IMR-90 (cell line): ENCODE measurements at regions not wholly inside any gene's neighbourhood (a gene's known extent, or its start where the extent isn't known, plus 50 kb on each side); places are given as distances from the start of the nearest gene placed in this dataset.

ENCODE experiments used
- ATAC-seq: fragments of 200-7000 bp; cut with Tn5 transposase; 2 replicates; pipeline ENCODE4 v1.9.1; 2020; ENCODE audit warnings: low read depth, mild to moderate bottlenecking, moderate library complexity
- BruUV-seq: library from RNA; stranded (reverse); fragments of 400-500 nt; replicated peaks from 2 replicates; lab custom pipeline; 2021; lab: Mats Ljungman, UMichigan
- CTCF ChIA-PET: fragments of 300-600 bp; formaldehyde crosslinking; extraction: SDS; loops from one replicate; lab custom pipeline; 2021; ENCODE audit warnings: antibody characterized with exemption; lab: Yijun Ruan, JAX
- POLR2A ChIA-PET: fragments of 300-600 bp; sonication (Branson Sonifier 250); formaldehyde crosslinking; loops from one replicate; lab custom pipeline; 2022; ENCODE audit warnings: antibody characterized with exemption; ENCODE audit not compliant: unreplicated experiment; lab: Charles Lee
- DNase-seq: peaks from one replicate; pipeline ENCODE4 v3.0.0; 2013
- H2AFZ ChIP-seq: replicated peaks from 2 replicates; pipeline ENCODE3; 2013; ENCODE audit warnings: low read length, mild to moderate bottlenecking; ENCODE audit not compliant: poor library complexity
- H2AK5ac ChIP-seq: 2 replicates; pipeline ENCODE4 v1.6.1; 2013; ENCODE audit warnings: low read depth, low read length, inconsistent platforms
- H2AK9ac ChIP-seq: replicated peaks from 2 replicates; pipeline ENCODE3; 2013; ENCODE audit warnings: mild to moderate bottlenecking, low read depth, low read length, moderate library complexity; ENCODE audit not compliant: poor library complexity
- H2BK120ac ChIP-seq: 2 replicates; pipeline ENCODE4 v1.6.1; 2013; ENCODE audit warnings: low read depth, low read length, inconsistent platforms
- H2BK15ac ChIP-seq: 3 replicates; pipeline ENCODE4 v1.6.1; 2013; ENCODE audit warnings: low read depth, low read length, inconsistent platforms
- H2BK20ac ChIP-seq: 2 replicates; pipeline ENCODE4 v1.6.1; 2013; ENCODE audit warnings: low read depth, mild to moderate bottlenecking, inconsistent platforms, low read length, moderate library complexity
- H2BK5ac ChIP-seq: 2 replicates; pipeline ENCODE4 v1.6.1; 2013; ENCODE audit warnings: mild to moderate bottlenecking, low read depth, low read length, inconsistent platforms; ENCODE audit not compliant: poor library complexity, severe bottlenecking
- H3K14ac ChIP-seq: replicated peaks from 2 replicates; pipeline ENCODE4 v1.6.1; 2013; ENCODE audit warnings: low read depth, low read length, inconsistent platforms
- H3K18ac ChIP-seq: 2 replicates; pipeline ENCODE4 v1.6.1; 2013; ENCODE audit warnings: low read depth, low read length, control low read depth
- H3K23ac ChIP-seq: 2 replicates; pipeline ENCODE4 v1.6.1; 2013; ENCODE audit warnings: low read depth, low read length, inconsistent platforms
- H3K27ac ChIP-seq: 2 replicates; pipeline ENCODE4 v1.5.1; 2013; ENCODE audit warnings: mild to moderate bottlenecking, control low read depth, low read length; ENCODE audit not compliant: insufficient read depth
- H3K27me3 ChIP-seq: 2 replicates; pipeline ENCODE4 v1.6.1; 2013; ENCODE audit warnings: low read length; ENCODE audit not compliant: control insufficient read depth, insufficient read depth
- H3K36me3 ChIP-seq: 2 replicates; pipeline ENCODE4 v1.6.1; 2013; ENCODE audit warnings: low read length, mixed read lengths; ENCODE audit not compliant: control insufficient read depth, insufficient read depth
- H3K4ac ChIP-seq: 2 replicates; pipeline ENCODE4 v1.6.1; 2013; ENCODE audit warnings: low read depth, low read length, inconsistent platforms
- H3K4me1 ChIP-seq: 2 replicates; pipeline ENCODE4 v1.6.1; 2013; ENCODE audit warnings: low read length, mixed read lengths; ENCODE audit not compliant: control insufficient read depth, insufficient read depth
- H3K4me2 ChIP-seq: 2 replicates; pipeline ENCODE4 v1.6.1; 2013; ENCODE audit warnings: low read depth, mild to moderate bottlenecking, control low read depth, low read length, moderate library complexity
- H3K4me3 ChIP-seq: 2 replicates; pipeline ENCODE4 v1.5.1; 2013; ENCODE audit warnings: low read depth, mild to moderate bottlenecking, control low read depth, low read length, moderate library complexity; ENCODE audit not compliant: insufficient read depth
- H3K56ac ChIP-seq: 2 replicates; pipeline ENCODE4 v1.6.1; 2013; ENCODE audit warnings: low read length, inconsistent platforms; ENCODE audit not compliant: insufficient read depth; ENCODE audit errors: extremely low read depth
- H3K79me1 ChIP-seq, 2 experiments: 2 replicates each; pipeline ENCODE4 v1.6.1; 2013; ENCODE audit warnings: low read length in 2 of 2, inconsistent platforms in 1 of 2, low read depth in 1 of 2
- H3K9ac ChIP-seq: 2 replicates; pipeline ENCODE4 v1.6.1; 2013; ENCODE audit warnings: low read depth, low read length, control low read depth
- H3K9me1 ChIP-seq: 2 replicates; pipeline ENCODE4 v1.6.1; 2013; ENCODE audit warnings: low read length, inconsistent platforms; ENCODE audit not compliant: insufficient read depth
- H3K9me3 ChIP-seq: 2 replicates; pipeline ENCODE4 v1.6.1; 2013; ENCODE audit warnings: low read length; ENCODE audit not compliant: control insufficient read depth, insufficient read depth
- H4K20me1 ChIP-seq: 2 replicates; pipeline ENCODE4 v1.6.1; 2013; ENCODE audit warnings: low read length, inconsistent platforms; ENCODE audit not compliant: insufficient read depth
- H4K5ac ChIP-seq: 2 replicates; pipeline ENCODE4 v1.6.1; 2013; ENCODE audit warnings: mild to moderate bottlenecking, low read depth, low read length, control low read depth
- H4K8ac ChIP-seq, 2 experiments: 2 replicates each; pipeline ENCODE4 v1.6.1; 2013; ENCODE audit warnings: low read depth in 2 of 2, low read length in 2 of 2, control low read depth in 1 of 2, inconsistent platforms in 1 of 2
- H4K91ac ChIP-seq: 2 replicates; pipeline ENCODE4 v1.6.1; 2013; ENCODE audit warnings: low read depth, low read length, inconsistent platforms; ENCODE audit not compliant: insufficient read depth
- CEBPB ChIP-seq: IDR thresholded peaks from 2 replicates; pipeline ENCODE4 v1.6.1; 2012; ENCODE audit warnings: low read depth, low read length, improper control_type of control experiment
- CHD1 ChIP-seq: IDR thresholded peaks from 2 replicates; pipeline ENCODE4 v1.6.1; 2012; ENCODE audit warnings: low read depth, low read length, improper control_type of control experiment
- ELK1 ChIP-seq: fragments of 150-350 bp; IDR thresholded peaks from 2 replicates; pipeline ENCODE4 v1.6.1; 2016; ENCODE audit warnings: low read depth, mild to moderate bottlenecking, low read length, moderate library complexity, borderline replicate concordance
- MAFK ChIP-seq: IDR thresholded peaks from 2 replicates; pipeline ENCODE4 v1.6.1; 2012; ENCODE audit warnings: low read depth, low read length, improper control_type of control experiment
- MXI1 ChIP-seq: IDR thresholded peaks from 2 replicates; pipeline ENCODE4 v1.6.1; 2012; ENCODE audit warnings: low read depth, mild to moderate bottlenecking, low read length, moderate library complexity, borderline replicate concordance
- NFE2L2 ChIP-seq: fragments of 150-350 bp; IDR thresholded peaks from 2 replicates; pipeline ENCODE4 v1.6.1; 2016; ENCODE audit warnings: low read depth, mild to moderate bottlenecking, low read length
- RFX5 ChIP-seq: IDR thresholded peaks from 2 replicates; pipeline ENCODE4 v1.8.0; 2012; ENCODE audit warnings: low read depth, mild to moderate bottlenecking, low read length, moderate library complexity
- dilution Hi-C: fragments of 300-500 bp; cut with HindIII; formaldehyde crosslinking; loops from one replicate; pipeline ENCODE4 v1.14.3; 2018; ENCODE audit warnings: low sequenced_read_pairs; ENCODE audit not compliant: unreplicated experiment
- in situ Hi-C: fragments of 300-500 bp; cut with MboI; formaldehyde crosslinking; loops from 3 replicates; pipeline ENCODE4 v1.14.3; 2019; ENCODE audit warnings: low sequenced_read_pairs, inconsistent platforms, mixed read lengths
- intact Hi-C: fragments of 100-400 bp; cut with micrococcal nuclease; formaldehyde crosslinking; loops from 2 replicates; pipeline ENCODE4 v1.10.0; 2022
- TF ChIP-seq, protein P1 (sequence below): conservative IDR thresholded peaks from 2 replicates; pipeline ENCODE4 v1.5.1; 2012; ENCODE audit warnings: mild to moderate bottlenecking, low read depth, low read length, improper control_type of control experiment
- TF ChIP-seq, protein P2 (sequence below): fragments of 150-350 bp; IDR thresholded peaks from 2 replicates; pipeline ENCODE4 v1.6.1; 2017; ENCODE audit warnings: mild to moderate bottlenecking, antibody characterized with exemption, low read length, low read depth

DNA sequence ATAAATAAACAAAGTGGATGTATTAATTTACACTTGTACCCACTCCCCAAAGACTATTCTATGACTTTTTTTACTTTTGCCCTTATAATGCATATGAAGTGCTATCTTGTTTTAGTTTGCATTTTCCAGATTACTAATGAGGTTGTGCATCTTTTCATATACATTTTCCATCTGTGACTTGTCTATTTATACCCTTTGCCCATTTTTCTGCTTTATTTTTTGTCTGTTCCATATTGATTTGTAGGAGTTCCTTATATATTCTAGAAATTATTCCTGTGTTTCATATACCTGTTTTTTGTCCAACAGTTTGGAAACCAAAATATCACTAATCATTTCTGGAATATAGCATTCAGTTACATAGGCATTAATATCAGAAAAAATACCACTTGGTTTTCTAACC is 54.0 kb upstream of the SLC30A5 start:
- Histone ChIP-seq H3K14ac (no peak overlapping the region), H2BK20ac (no peak overlapping the region), H3K18ac (no peak overlapping the region), H3K23ac (no peak overlapping the region), H2AK5ac (no peak overlapping the region), H3K9me1 (no peaks in the 10 kb centered on the region), H4K5ac (no peak overlapping the region), H3K4me3 (no peak overlapping the region), H4K8ac (no peak overlapping the region), H4K20me1 (no peaks in the 10 kb centered on the region), H2AFZ (no peak overlapping the region), H4K91ac (no peak overlapping the region), H3K56ac (no peak overlapping the region), H2AK9ac (no peak overlapping the region), H3K4me2 (no peak overlapping the region), H3K4ac (no peak overlapping the region), H2BK120ac (no peak overlapping the region), H3K9ac (no peak overlapping the region), H3K27me3 (peaks cover 4% of the 10 kb centered on the region), H3K27ac (no peak overlapping the region), H3K36me3 (no peaks in the 10 kb centered on the region), H3K4me1 (no peaks in the 10 kb centered on the region), H3K79me1 (no peaks in the 10 kb centered on the region), H2BK15ac (no peak overlapping the region), H2BK5ac (no peak overlapping the region), H3K9me3 (no peaks in the 10 kb centered on the region)
- POLR2A ChIA-PET, result no interaction called here
- no TSS peak for BruUV-seq
- ATAC-seq (no peak), DNase-seq (no peak)
- dilution Hi-C loops, result no loop called here
- CTCF ChIA-PET, result no interaction called here
- intact Hi-C loops, result loop anchor here (10.0 kb wide), 1 partner anchor 1875 kb away; no protein-coding TSS in a partner anchor
- in situ Hi-C loops, result no loop called here
- TF ChIP-seq, protein P1, sequence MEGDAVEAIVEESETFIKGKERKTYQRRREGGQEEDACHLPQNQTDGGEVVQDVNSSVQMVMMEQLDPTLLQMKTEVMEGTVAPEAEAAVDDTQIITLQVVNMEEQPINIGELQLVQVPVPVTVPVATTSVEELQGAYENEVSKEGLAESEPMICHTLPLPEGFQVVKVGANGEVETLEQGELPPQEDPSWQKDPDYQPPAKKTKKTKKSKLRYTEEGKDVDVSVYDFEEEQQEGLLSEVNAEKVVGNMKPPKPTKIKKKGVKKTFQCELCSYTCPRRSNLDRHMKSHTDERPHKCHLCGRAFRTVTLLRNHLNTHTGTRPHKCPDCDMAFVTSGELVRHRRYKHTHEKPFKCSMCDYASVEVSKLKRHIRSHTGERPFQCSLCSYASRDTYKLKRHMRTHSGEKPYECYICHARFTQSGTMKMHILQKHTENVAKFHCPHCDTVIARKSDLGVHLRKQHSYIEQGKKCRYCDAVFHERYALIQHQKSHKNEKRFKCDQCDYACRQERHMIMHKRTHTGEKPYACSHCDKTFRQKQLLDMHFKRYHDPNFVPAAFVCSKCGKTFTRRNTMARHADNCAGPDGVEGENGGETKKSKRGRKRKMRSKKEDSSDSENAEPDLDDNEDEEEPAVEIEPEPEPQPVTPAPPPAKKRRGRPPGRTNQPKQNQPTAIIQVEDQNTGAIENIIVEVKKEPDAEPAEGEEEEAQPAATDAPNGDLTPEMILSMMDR, result no peak
- TF ChIP-seq MXI1 (no peak), CEBPB (no peak), ELK1 (no peak), CHD1 (no peak), MAFK (no peak), NFE2L2 (no peak), RFX5 (no peak)
- TF ChIP-seq, protein P2, sequence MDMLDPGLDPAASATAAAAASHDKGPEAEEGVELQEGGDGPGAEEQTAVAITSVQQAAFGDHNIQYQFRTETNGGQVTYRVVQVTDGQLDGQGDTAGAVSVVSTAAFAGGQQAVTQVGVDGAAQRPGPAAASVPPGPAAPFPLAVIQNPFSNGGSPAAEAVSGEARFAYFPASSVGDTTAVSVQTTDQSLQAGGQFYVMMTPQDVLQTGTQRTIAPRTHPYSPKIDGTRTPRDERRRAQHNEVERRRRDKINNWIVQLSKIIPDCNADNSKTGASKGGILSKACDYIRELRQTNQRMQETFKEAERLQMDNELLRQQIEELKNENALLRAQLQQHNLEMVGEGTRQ, result no peak
